SH-SY5Y (cell line): ENCODE measurements at regions not wholly inside any gene's neighbourhood (a gene's known extent, or its start where the extent isn't known, plus 50 kb on each side); places are given as distances from the start of the nearest gene placed in this dataset.

Experiments used
- GATA2 ChIP-seq: IDR thresholded peaks from 2 replicates; pipeline ENCODE4 v1.6.1; 2011; ENCODE audit warnings: mild to moderate bottlenecking, low read depth, low read length
- GATA3 ChIP-seq: IDR thresholded peaks from 2 replicates; pipeline ENCODE4 v1.6.1; 2011; ENCODE audit warnings: low read depth, mild to moderate bottlenecking, low read length, moderate library complexity

GRCh38 chr20:51176876-51177275 lies 154.0 kb upstream of the KCNG1 start:
- TF ChIP-seq GATA3, result no peak
- TF ChIP-seq GATA2, result no peak
